ENCODE measurements at regions not wholly inside any gene's neighbourhood (a gene's known extent, or its start where the extent isn't known, plus 50 kb on each side); places are given as distances from the start of the nearest gene placed in this dataset.

DNA sequence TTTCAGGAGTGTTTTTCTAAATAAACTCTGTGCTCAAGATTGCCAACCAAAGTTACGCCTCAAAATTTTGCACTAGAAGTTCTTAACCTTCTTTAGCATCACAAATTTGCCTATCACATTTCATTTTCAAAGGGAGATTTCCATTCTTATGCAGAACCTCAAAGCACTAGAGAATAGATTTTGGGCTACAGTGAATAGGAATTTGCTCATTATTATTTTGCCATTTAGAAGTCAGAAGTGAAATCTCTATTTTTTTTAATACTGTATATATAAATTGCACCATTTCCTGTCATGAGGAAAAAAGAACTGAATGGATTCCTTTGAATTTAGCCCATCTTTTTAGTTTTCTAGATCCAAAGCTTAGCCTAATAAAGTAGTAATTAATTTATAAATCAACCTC is 796.4 kb downstream of the ADGRL2 start:
- TF ChIP-seq, protein P1, sequence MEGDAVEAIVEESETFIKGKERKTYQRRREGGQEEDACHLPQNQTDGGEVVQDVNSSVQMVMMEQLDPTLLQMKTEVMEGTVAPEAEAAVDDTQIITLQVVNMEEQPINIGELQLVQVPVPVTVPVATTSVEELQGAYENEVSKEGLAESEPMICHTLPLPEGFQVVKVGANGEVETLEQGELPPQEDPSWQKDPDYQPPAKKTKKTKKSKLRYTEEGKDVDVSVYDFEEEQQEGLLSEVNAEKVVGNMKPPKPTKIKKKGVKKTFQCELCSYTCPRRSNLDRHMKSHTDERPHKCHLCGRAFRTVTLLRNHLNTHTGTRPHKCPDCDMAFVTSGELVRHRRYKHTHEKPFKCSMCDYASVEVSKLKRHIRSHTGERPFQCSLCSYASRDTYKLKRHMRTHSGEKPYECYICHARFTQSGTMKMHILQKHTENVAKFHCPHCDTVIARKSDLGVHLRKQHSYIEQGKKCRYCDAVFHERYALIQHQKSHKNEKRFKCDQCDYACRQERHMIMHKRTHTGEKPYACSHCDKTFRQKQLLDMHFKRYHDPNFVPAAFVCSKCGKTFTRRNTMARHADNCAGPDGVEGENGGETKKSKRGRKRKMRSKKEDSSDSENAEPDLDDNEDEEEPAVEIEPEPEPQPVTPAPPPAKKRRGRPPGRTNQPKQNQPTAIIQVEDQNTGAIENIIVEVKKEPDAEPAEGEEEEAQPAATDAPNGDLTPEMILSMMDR (IDR thresholded peaks at IDR 0.05), result no peak
- no peak for TF ChIP-seq EP300 (IDR thresholded peaks at IDR 0.05)
